GM18858 (cell line): ENCODE measurements at regions not wholly inside any gene's neighbourhood (a gene's known extent, or its start where the extent isn't known, plus 50 kb on each side); places are given as distances from the start of the nearest gene placed in this dataset.

ENCODE experiments used
- ATAC-seq: cut with Tn5 transposase; IDR thresholded peaks from one replicate; pipeline ENCODE4 v1.9.1; 2021; ENCODE audit not compliant: unreplicated experiment

- no peak for ATAC-seq
Observed at GRCh38 chr12:124459852-124460645, 107.4 kb downstream of the NCOR2 start.

GRCh38 chr12:124458992-124459851 is 108.2 kb downstream of the NCOR2 start:
- ATAC-seq, result no peak

- no peak for ATAC-seq
Observed at GRCh38 chr12:124458220-124458991, 109.0 kb downstream of the NCOR2 start.

DNA sequence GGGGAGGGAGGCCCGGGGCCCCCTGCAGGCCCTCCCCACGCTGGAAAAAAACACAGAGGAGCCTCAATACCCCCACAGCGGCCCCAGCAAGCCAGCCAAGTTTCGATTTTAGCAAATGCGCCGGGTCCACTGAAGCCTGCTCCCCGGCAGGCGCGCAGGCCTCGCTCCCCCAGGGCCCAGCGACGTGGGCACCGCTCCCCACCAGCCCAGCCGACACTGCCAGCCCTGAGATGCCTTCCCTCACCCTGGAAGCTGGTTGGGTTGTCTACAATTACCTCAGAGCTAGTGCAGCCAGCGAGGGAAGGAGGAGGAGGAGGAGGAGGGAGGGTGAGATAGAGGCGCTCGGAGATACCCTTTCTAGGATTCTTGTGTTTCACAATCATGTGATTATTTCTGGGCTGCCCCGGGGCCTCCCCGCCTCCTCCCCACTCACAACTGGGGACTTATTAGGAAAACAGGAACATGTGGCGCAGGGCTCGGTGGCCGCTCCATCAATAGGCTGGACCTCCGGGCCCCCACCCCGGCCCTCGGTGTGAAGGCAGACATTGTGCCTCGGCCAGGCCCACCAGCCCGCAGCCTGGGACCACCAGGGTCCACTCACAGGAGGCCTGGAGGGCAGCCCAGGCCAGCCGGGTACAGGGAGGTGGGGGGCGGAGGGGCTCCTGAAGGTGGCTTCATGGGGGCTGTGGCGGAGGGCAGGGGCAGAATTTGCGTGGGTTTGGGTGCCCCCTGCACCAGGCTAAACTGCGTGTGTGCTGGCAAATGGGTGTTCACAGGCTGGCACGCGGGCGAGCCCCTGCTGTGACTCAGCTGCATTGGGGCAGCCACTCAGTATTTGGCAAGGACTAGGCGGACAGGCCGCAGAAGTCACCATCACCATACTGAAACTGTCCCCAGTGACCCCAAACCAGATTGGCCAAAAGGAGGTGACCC is 109.9 kb downstream of the NCOR2 start:
- no peak for ATAC-seq

DNA sequence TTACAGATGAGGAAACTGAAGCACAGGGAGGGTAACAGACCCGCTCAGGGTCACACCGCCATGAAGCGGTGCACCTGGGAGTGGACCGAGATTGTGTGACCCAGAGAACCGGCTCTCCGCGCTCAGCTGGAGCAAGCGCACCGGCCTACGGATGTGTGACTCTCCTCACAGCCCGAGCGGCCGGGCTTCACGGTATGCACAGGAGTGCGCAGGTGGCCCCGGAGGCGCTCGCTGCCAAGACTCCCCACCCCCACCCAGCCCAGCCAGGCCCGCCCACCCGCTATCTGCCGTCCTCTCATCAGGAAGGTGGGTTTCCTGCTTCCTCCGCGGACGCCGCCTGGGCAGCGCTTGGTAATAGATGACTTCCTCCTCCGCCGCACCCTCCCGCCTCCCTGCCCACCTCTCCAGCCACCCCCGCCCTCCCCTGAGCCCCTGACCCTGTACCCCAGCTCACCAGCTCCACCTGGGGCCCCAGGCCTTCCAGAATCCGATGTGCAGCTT is 110.7 kb downstream of the NCOR2 start:
- no peak for ATAC-seq

GRCh38 chr12:124456133-124456651 is 111.2 kb downstream of the NCOR2 start:
- no peak for ATAC-seq

DNA sequence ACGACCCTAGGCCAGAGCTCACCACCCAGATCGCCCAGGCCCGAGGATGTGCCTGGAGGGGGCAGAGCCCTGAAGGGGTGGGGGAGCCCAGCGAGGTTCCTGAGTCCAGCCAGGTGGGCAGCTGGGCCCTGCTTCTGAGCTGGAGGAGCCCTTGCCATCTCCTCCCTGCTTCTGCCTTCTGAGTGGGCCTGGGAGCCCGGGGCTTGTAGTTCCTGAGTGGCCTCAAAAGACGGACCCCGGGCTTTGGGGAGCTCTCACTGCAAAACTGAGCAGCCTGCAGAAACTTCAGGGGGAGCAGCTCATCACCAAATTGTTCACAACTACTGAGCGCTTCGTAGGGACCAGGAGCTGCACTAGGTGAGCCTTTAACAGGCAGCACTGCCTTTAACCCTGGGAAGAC is 112.1 kb downstream of the NCOR2 start:
- no peak for ATAC-seq

GRCh38 chr12:124454735-124455134 is 112.7 kb downstream of the NCOR2 start:
- no peak for ATAC-seq

- ATAC-seq, result no peak
Observed at GRCh38 chr12:124454352-124454725, 113.1 kb downstream of the NCOR2 start.

DNA sequence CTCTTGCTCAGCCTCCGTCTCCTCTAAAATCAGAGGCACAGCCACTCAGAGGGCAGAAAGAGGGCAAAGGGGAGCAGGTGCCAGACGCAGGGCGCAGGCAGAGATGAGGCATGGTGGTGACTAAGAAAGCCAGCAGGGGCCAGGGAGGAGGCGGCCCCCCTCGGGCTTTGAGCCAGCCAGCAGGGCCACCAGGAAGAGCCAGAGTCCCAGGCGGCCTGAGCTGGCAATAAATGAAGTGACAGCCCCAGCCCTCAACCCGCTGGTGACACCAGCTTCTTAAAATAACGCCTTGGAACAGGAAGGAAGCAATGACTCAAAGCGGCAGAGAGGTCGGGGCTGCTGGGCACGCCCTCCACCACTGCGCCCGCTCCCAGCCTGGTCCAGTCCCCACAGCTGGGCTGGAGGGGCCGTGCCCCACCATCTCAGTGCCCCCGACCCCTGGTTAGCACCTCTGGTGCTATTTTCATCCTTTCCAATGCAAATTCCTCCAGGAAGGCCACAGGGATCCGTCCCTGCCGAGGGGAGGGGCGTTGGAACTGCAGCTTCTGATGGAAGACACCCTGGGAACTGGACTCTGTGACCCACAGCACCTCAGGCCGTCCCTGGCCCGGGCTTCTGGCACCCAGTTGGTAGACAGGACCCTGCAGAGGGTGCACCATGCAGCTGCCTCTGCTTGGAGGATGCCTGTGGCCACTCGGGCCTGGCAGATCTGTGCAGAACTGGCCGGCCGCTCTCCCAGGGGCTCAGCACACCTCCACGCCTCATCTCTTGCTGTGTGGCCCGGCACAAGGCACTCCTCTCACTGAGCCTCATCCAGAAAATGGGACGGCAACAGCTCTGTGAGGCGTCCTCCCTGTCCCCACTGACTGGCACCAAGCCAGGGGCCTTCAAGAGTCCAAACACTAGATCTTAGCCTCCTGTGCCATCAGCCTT is 113.7 kb downstream of the NCOR2 start:
- ATAC-seq, result peak; percentile 84

DNA sequence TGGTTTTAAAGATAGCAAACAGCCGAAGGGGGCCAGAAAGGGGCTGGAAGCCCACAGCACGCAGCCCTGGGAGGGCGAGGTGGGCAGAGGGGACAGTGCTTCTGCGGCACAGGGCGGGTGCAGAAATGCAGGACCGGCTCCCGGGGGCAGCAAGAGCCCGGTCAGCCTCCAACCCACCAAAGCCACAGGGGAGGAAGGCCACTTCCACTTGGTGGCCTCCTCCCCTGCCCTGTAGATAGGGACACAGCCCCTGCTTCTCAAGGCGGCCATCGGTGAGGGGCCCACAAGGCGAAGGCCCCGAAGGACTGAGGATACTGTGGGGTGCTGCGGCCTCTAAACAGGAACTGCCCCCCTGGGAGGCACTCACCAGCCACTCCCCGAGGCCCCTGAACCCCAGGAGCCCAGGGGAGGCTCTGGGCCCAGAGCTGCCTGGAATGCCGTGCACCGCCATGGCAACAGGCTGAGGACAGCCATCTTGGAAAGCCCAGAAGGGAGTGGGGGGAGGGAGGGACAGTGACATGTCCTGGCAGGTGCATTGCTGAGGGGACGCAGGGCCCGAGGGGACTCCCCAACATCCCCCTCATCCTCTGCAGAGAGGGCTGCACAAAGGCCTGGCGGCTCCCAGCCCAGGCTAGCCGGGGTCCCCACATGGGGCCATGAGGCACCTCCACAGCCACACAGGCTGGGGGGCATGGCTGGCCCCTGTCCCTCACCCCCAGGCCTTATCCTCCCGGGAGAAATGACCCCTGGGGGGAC is 114.7 kb downstream of the NCOR2 start:
- ATAC-seq, result no peak

DNA sequence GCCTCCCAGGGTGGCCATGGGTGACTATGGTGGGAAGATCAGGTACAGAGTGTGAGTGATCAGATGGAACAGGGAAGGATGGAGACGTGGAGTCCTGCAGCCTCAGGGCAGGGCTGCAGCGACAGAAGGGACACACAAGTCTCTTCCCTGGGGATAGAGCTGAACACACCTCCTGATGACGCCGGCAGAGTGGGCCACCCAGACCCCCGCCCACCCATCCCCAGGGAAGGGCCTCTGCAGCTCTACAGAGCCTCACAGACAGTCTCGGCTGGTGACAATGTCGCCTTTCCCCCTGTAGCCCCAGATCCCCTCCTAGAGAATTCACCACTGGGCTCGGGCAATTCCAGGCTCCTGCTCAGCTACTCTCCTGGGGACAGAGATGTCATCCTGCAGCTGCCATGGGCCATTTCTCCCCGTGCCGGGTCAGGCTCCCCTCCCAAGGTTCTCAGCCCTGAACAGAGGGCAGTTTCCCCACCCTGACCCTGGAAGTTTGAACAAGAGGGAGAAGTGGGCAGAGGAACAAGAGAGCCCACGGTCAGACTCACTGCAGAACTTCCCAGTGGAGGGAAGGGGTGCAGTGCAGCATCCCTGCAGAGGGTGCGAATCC is 115.7 kb downstream of the NCOR2 start:
- ATAC-seq, result no peak

GRCh38 chr12:124451016-124451415 is 116.4 kb downstream of the NCOR2 start:
- ATAC-seq, result no peak

DNA sequence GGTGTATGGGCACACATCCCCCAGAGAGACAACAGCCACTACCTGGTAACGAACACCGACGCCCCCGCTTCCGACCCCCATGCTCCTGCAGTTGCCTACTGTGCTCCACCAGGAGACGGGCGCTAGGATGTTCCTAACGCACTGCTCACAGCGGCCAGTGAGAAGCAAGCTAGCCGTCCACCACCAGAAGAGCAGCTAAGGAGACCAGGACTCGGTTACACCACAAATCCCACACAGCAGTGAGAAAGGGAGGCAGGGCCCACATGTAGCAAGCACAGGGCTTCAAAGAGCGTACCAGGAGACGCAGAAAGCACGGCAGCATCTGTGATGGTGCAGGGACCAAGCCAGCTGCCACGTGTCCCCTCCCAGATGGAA is 117.0 kb downstream of the NCOR2 start:
- no peak for ATAC-seq

- ATAC-seq, result no peak
Observed at GRCh38 chr12:124449623-124450375, 117.6 kb downstream of the NCOR2 start.

GRCh38 chr12:124448955-124449622 is 118.3 kb downstream of the NCOR2 start:
- no peak for ATAC-seq
